Body of pancreas (tissue), 4 donors: ENCODE measurements at regions not wholly inside any gene's neighbourhood (a gene's known extent, or its start where the extent isn't known, plus 50 kb on each side); places are given as distances from the start of the nearest gene placed in this dataset.

Experiments
- ATAC-seq: fragments of 150-250 bp; one replicate; pipeline ENCODE4 v1.9.1; 2016
- DNase-seq, 4 donors: peaks; one replicate each; pipeline ENCODE4 v3.0.0-alpha.2; 2019
- H3K27ac ChIP-seq, 4 donors: fragments of 200-600 bp; sonication (generic); 1 replicate in 3 of 4; 2 replicates in 1 of 4; pipeline versions ENCODE4 v1.5.1 to v1.6.1; 2016 to 2019; ENCODE audit warnings: mild to moderate bottlenecking in 1 of 4, mixed read lengths in 1 of 4, moderate library complexity in 1 of 4
- H3K27me3 ChIP-seq, 2 donors: fragments of 200-600 bp; sonication (generic); one replicate each; pipeline ENCODE4 v1.6.0; 2016; ENCODE audit warnings: mild to moderate bottlenecking in 1 of 2
- H3K36me3 ChIP-seq, 2 donors: fragments of 200-600 bp; sonication (generic); replicated peaks in 1 of 2; 2 replicates each; pipeline ENCODE4 v1.5.1; 2016; ENCODE audit warnings: low read depth in 2 of 2; ENCODE audit not compliant: insufficient read depth in 1 of 2
- H3K4me1 ChIP-seq: fragments of 200-600 bp; sonication (generic); one replicate; pipeline ENCODE4 v1.6.0; 2016
- H3K4me3 ChIP-seq, 2 donors: fragments of 200-600 bp; sonication (generic); 1 replicate in 1 of 2; 2 replicates in 1 of 2; pipeline ENCODE4 v1.5.1; 2016 to 2019
- H3K9me3 ChIP-seq, 3 donors: fragments of 200-600 bp; sonication (generic); 1 replicate in 2 of 3; 2 replicates in 1 of 3; pipeline ENCODE4 v1.5.1; 2016
- POLR2A ChIP-seq, 3 donors: fragments of 450-650 bp; IDR thresholded peaks; one replicate each; pipeline ENCODE4 v1.6.1; 2016; ENCODE audit warnings: antibody characterized with exemption in 3 of 3, mild to moderate bottlenecking in 2 of 3
- WGBS, 2 donors: methylation state at CpG; one replicate each; pipeline ENCODE4 v1.1.5; 2017; 5-methylcytosine and 5-hydroxymethylcytosine counted together
- intact Hi-C: fragments of 100-400 bp; cut with DNase I; formaldehyde crosslinking; loops from one replicate; pipeline ENCODE4 v1.15.1; 2023
- TF ChIP-seq, protein P1 (sequence below), 7 experiments: fragments of 450-650 bp in 4 of 7; fragments of 200-600 bp in 3 of 7; sonication (generic) in 3 of 7; IDR thresholded peaks; one replicate each; pipeline ENCODE4 v1.5.1; 2016 to 2019; ENCODE audit warnings: antibody characterized with exemption in 7 of 7

DNA sequence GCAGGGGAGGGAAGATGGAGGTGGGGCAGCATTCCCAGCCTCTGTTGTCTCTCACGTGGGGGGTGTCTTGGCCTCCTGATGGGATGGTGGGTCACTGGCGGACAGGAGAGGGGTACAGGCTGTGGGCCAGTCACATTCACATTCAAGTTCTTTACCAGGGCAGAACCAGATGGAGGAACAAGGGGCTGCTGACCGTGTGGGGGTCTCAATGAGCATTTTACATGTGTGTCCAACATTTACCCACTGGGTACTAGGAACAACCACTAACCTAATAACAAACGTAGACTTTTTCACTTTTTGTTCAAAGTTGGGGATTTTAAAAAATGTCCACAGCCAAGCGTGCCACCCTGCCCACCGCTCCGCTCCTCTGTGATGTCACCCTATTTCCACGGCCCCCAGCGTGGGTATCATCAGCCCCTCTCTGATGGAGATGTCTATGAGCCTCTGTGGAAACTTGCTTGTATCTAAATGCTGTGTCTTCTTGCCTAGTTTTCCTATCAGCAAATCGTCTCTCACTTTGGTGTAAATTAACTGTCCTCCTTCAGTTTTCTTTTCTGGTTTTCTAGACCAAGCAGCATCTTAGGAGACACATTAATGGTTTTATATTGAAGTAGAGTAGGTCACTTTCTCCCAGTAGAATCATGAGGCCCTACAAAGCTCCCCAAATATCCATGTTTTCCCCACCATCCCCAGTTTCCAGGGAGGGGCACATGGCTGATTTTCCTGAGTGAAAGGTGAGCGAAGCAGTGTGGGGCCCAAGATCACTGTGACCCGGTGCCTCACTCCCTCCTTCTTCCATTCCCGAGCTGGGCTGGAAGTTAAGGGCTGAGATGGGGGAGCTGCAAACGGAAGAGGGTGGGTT is 936.7 kb downstream of the BRD1 start:
- H3K27ac ChIP-seq = no peak overlapping the region
- 62 to 64% methylated on average over 12 to 14 of the region's 14 CpGs for WGBS, 2 donors
- H3K36me3 ChIP-seq = no peaks in the 10 kb centered on the region
- ATAC-seq (no peak), DNase-seq (no peak)
- no peaks in the 10 kb centered on the region for H3K27me3 ChIP-seq
- H3K4me1 ChIP-seq = no peaks in the 10 kb centered on the region
- H3K9me3 ChIP-seq = peaks cover 0 to 4% (median 0%) of the 10 kb centered on the region in 3 donors
- TF ChIP-seq, protein P1, sequence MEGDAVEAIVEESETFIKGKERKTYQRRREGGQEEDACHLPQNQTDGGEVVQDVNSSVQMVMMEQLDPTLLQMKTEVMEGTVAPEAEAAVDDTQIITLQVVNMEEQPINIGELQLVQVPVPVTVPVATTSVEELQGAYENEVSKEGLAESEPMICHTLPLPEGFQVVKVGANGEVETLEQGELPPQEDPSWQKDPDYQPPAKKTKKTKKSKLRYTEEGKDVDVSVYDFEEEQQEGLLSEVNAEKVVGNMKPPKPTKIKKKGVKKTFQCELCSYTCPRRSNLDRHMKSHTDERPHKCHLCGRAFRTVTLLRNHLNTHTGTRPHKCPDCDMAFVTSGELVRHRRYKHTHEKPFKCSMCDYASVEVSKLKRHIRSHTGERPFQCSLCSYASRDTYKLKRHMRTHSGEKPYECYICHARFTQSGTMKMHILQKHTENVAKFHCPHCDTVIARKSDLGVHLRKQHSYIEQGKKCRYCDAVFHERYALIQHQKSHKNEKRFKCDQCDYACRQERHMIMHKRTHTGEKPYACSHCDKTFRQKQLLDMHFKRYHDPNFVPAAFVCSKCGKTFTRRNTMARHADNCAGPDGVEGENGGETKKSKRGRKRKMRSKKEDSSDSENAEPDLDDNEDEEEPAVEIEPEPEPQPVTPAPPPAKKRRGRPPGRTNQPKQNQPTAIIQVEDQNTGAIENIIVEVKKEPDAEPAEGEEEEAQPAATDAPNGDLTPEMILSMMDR (IDR thresholded peaks at IDR 0.05) = no peak
- no peak for TF ChIP-seq POLR2A (IDR thresholded peaks at IDR 0.05)
- no peak overlapping the region for H3K4me3 ChIP-seq
- intact Hi-C loops = no loop called here

DNA sequence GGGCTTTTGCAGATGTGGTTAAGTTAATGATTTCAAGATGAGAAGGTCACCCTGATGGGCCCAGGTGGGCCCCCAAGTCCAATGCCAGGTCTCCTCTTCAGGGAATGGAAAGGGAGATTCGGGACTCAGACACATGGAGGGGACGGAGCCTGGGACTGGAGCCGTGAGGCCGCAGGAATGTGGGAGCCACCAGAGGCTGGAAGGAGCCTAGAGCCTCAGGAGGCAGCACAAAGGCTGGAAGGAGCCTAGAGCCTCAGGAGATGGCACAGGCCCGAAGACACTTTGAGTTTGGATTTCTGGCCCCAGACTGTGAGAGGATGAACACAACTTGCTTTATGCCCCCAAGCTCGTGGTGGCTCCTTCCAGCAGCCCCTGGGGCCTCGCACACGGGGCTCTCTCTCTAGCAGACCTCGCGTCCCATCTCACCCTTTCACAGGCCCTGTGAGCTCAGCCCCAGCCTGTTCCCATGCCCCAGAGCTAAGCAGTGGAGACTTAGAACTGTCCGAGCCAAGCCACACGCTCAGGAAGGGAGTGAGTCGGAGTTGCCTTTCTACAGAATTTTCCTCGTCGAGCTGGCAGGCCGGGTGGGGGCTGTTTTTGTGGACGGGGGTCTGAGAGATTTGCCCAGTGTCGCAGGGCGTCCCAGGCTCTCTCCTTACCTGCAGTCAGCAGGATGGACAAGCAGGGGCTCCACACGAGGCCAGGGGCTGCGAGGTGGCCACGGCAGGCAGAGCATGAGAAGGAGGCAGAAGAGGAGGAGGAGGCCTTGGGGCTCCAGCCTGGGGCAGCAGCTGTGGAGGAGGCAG is 937.6 kb downstream of the BRD1 start:
- no peaks in the 10 kb centered on the region for H3K27me3 ChIP-seq
- DNase-seq (no peak), ATAC-seq (no peak)
- intact Hi-C loops = no loop called here
- peaks cover 0 to 4% (median 0%) of the 10 kb centered on the region in 3 donors for H3K9me3 ChIP-seq
- no peaks in the 10 kb centered on the region for H3K36me3 ChIP-seq
- WGBS, 2 donors = 52 to 58% methylated on average over 10 to 22 of the region's 22 CpGs
- no peak overlapping the region for H3K4me3 ChIP-seq
- H3K4me1 ChIP-seq = no peaks in the 10 kb centered on the region
- no peak overlapping the region for H3K27ac ChIP-seq
- TF ChIP-seq, protein P1 (IDR thresholded peaks at IDR 0.05) = no peak
- no peak for TF ChIP-seq POLR2A (IDR thresholded peaks at IDR 0.05)

DNA sequence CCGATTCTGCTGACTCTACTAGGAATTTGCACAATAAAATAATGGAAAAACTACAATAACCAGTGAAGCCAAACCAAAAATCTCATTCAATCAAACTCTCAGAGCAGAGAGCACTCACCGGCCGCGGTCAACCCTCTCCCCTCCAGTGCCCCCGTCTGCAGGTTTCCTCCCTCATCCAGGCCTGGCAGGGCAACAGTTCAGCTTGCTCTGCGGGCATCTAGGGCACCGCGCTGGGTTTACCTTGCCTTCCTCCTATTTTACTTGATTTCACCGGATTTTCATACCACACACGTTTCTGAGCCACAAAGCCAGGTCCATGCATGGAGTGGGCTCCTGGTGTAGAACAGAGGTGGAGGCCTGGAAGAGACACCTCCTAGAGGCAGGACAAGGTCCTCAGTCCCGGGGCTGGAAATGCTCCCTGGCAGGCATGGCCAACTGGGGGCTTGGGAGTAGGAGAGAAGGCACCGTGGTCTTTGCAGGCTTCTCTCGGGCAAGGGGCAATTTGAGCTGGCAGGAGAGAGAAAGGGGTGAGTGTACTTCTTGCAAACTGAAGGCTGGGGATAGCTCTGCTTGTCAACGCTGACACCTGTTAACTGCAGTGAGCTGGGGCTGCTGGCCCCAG is 938.4 kb downstream of the BRD1 start:
- intact Hi-C loops = no loop called here
- TF ChIP-seq, protein P1 (IDR thresholded peaks at IDR 0.05) = no peak
- TF ChIP-seq POLR2A (IDR thresholded peaks at IDR 0.05) = no peak
- Histone ChIP-seq H3K4me1 (no peaks in the 10 kb centered on the region), H3K27ac (no peak overlapping the region), H3K27me3 (no peaks in the 10 kb centered on the region), H3K4me3 (no peak overlapping the region), H3K9me3 (peaks cover 0 to 4% (median 0%) of the 10 kb centered on the region in 3 donors), H3K36me3 (no peaks in the 10 kb centered on the region)
- 66 to 78% methylated on average over 13 to 14 of the region's 14 CpGs for WGBS, 2 donors
- ATAC-seq (no peak), DNase-seq (no peak)

DNA sequence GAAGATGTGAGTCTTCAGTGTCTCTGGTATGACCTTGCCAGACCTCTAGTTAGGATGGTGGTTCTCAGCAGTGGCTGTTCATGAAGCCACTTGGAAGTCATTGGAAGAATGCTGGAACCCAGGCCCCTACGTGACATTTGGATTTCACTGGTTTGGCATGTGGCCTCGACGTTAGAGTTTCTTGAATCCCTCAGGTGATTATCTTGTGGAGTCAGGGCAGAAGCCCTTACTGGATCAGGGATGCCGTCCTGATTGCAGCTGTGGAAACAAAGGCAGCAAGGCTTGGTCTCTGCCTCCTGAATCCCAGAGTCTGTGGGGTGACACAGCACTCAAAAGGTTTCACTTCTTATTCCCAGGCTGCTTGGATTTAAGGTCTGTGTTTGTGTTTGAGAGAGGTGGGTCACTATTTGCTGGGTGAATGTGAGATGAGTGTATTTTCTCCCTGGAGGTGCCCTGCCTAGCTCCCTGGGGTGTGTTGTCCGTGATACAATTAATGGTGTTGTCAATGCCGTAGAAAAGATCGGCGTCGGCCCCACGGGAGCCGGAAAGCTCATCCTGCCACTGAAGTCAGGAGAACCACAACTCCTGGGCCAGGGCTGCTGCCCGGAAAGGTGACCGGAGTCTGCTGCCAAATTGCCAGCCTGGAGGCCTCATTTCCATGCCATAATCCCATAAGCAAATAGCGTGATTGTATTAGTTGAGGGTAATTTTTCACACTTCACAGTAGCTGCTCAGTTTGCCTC is 939.0 kb downstream of the BRD1 start:
- ATAC-seq (no peak), DNase-seq (no peak)
- Histone ChIP-seq H3K9me3 (peaks cover 0 to 4% (median 0%) of the 10 kb centered on the region in 3 donors), H3K36me3 (no peaks in the 10 kb centered on the region), H3K4me1 (no peaks in the 10 kb centered on the region), H3K4me3 (no peak overlapping the region), H3K27ac (no peak overlapping the region), H3K27me3 (no peaks in the 10 kb centered on the region)
- no peak for TF ChIP-seq POLR2A (IDR thresholded peaks at IDR 0.05)
- TF ChIP-seq, protein P1 (IDR thresholded peaks at IDR 0.05) = no peak
- WGBS, 2 donors = 63 to 72% methylated on average over 8 to 14 of the region's 14 CpGs
- intact Hi-C loops = no loop called here
